Activated CD4-positive, CD25-positive, alpha-beta regulatory T cell (primary cell): ENCODE measurements at regions not wholly inside any gene's neighbourhood (a gene's known extent, or its start where the extent isn't known, plus 50 kb on each side); places are given as distances from the start of the nearest gene placed in this dataset.

Experiments
- DNase-seq, 4 experiments: peaks; one replicate each; lab custom pipeline; 2025; lab: John Stamatoyannopoulos, UW

- no peak for DNase-seq
Observed at GRCh38 chr12:89959179-89959578, 250.5 kb upstream of the ATP2B1 start.

- no peak for DNase-seq
Observed at GRCh38 chr12:89954259-89954658, 245.6 kb upstream of the ATP2B1 start.

- DNase-seq = no peak
Observed at GRCh38 chr12:89951694-89952060, 243.0 kb upstream of the ATP2B1 start.

- DNase-seq = no peak
Observed at GRCh38 chr12:89951050-89951693, 242.5 kb upstream of the ATP2B1 start.

GRCh38 chr12:89950421-89950820, 241.8 kb upstream of the ATP2B1 start:
- DNase-seq = no peak

- peak in 1 of 4 experiments; percentile 4 for DNase-seq
Observed at GRCh38 chr12:89949457-89950195, 241.0 kb upstream of the ATP2B1 start.

- DNase-seq = no peak
Observed at GRCh38 chr12:89948271-89949175, 239.9 kb upstream of the ATP2B1 start.

GRCh38 chr12:89947437-89948270, 239.0 kb upstream of the ATP2B1 start:
- DNase-seq = no peak

GRCh38 chr12:89946518-89947135, 238.0 kb upstream of the ATP2B1 start:
- no peak for DNase-seq

- no peak for DNase-seq
Observed at GRCh38 chr12:89945123-89945522, 236.5 kb upstream of the ATP2B1 start.

GRCh38 chr12:89943463-89943862, 234.8 kb upstream of the ATP2B1 start:
- DNase-seq = no peak

GRCh38 chr12:89941436-89941835, 232.8 kb upstream of the ATP2B1 start:
- DNase-seq = no peak

GRCh38 chr12:89939522-89940215, 231.0 kb upstream of the ATP2B1 start:
- no peak for DNase-seq

- no peak for DNase-seq
Observed at GRCh38 chr12:89936631-89937030, 228.0 kb upstream of the ATP2B1 start.

- DNase-seq = no peak
Observed at GRCh38 chr12:89935850-89936249, 227.2 kb upstream of the ATP2B1 start.

GRCh38 chr12:89933911-89934310, 225.3 kb upstream of the ATP2B1 start:
- DNase-seq = no peak

- no peak for DNase-seq
Observed at GRCh38 chr12:89932954-89933353, 224.3 kb upstream of the ATP2B1 start.

GRCh38 chr12:89928467-89928866, 219.8 kb upstream of the ATP2B1 start:
- no peak for DNase-seq

- DNase-seq = no peak
Observed at GRCh38 chr12:89927226-89927698, 218.6 kb upstream of the ATP2B1 start.

GRCh38 chr12:89924191-89924590, 215.6 kb upstream of the ATP2B1 start:
- DNase-seq = no peak

- DNase-seq = no peak
Observed at GRCh38 chr12:89923091-89923490, 214.5 kb upstream of the ATP2B1 start.
